Memory B cell (primary cell): ENCODE measurements at regions not wholly inside any gene's neighbourhood (a gene's known extent, or its start where the extent isn't known, plus 50 kb on each side); places are given as distances from the start of the nearest gene placed in this dataset.

Source experiments
- ATAC-seq: fragments of 150-1000 bp; cut with Tn5 transposase; 2 replicates; pipeline ENCODE4 v1.10.0; 2021; ENCODE audit warnings: low read depth, mild to moderate bottlenecking, moderate library complexity
- DNase-seq, 2 donors: peaks; one replicate each; pipeline ENCODE4 v3.0.0; 2022; ENCODE audit warnings: low spot score in 2 of 2
- H3K27ac Mint-ChIP-seq: one replicate; pipeline ENCODE4 v1.8.0; 2022; ENCODE audit warnings: mild to moderate bottlenecking, moderate library complexity, mixed read lengths
- H3K27me3 Mint-ChIP-seq: one replicate; pipeline ENCODE4 v1.8.0; 2022; ENCODE audit warnings: mixed read lengths
- H3K36me3 Mint-ChIP-seq: one replicate; pipeline ENCODE4 v1.8.0; 2022; ENCODE audit warnings: mild to moderate bottlenecking, mixed read lengths
- H3K4me1 Mint-ChIP-seq: one replicate; pipeline ENCODE4 v1.8.0; 2022; ENCODE audit warnings: mixed read lengths
- H3K4me3 Mint-ChIP-seq: one replicate; pipeline ENCODE4 v1.8.0; 2022; ENCODE audit warnings: mild to moderate bottlenecking, moderate library complexity, mixed read lengths
- H3K9me3 Mint-ChIP-seq: one replicate; pipeline ENCODE4 v1.8.0; 2022; ENCODE audit warnings: mixed read lengths

- no peaks in the 10 kb centered on the region for H3K4me1 Mint-ChIP-seq
- ATAC-seq (no peak), DNase-seq (no peak)
- H3K27me3 Mint-ChIP-seq = no peaks in the 10 kb centered on the region
- no peaks in the 10 kb centered on the region for H3K36me3 Mint-ChIP-seq
- H3K4me3 Mint-ChIP-seq = no peak overlapping the region
- no peak overlapping the region for H3K27ac Mint-ChIP-seq
- H3K9me3 Mint-ChIP-seq = peaks cover 7% of the 10 kb centered on the region
These were observed 594.4 kb downstream of the SLITRK6 start for GRCh38 chr13:85204668-85205344.

DNA sequence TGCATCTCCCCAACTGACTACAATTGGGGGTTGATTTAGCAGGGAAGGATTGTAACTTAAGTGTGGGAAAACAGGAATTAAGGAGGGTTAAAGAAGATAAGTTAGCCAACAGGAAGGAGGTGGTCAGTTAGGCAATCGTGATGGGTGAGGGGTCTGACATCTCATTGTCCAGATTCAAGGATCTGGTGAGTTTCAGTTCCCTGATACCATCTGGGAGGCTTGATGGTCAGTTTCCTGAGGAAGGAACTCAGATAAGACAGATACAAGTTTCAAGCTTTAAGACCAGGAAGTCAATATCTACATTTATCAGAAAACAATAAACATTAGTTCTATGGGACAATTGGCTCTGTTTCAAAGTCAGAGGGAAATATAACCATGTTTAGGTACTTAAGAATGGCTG lies 601.8 kb downstream of the SLITRK6 start:
- Mint-ChIP-seq H3K36me3 (no peaks in the 10 kb centered on the region), H3K27me3 (no peaks in the 10 kb centered on the region), H3K9me3 (peaks cover 3% of the 10 kb centered on the region), H3K4me3 (no peak overlapping the region), H3K4me1 (no peaks in the 10 kb centered on the region), H3K27ac (no peak overlapping the region)
- ATAC-seq (no peak), DNase-seq (no peak)

- no peaks in the 10 kb centered on the region for H3K4me1 Mint-ChIP-seq
- no peak for ATAC-seq
- H3K27ac Mint-ChIP-seq = no peak overlapping the region
- no peak for DNase-seq
- no peak overlapping the region for H3K4me3 Mint-ChIP-seq
- H3K36me3 Mint-ChIP-seq = no peaks in the 10 kb centered on the region
- no peaks in the 10 kb centered on the region for H3K27me3 Mint-ChIP-seq
- peaks cover 3% of the 10 kb centered on the region for H3K9me3 Mint-ChIP-seq
These were observed 604.7 kb downstream of the SLITRK6 start for GRCh38 chr13:85194482-85194881.

DNA sequence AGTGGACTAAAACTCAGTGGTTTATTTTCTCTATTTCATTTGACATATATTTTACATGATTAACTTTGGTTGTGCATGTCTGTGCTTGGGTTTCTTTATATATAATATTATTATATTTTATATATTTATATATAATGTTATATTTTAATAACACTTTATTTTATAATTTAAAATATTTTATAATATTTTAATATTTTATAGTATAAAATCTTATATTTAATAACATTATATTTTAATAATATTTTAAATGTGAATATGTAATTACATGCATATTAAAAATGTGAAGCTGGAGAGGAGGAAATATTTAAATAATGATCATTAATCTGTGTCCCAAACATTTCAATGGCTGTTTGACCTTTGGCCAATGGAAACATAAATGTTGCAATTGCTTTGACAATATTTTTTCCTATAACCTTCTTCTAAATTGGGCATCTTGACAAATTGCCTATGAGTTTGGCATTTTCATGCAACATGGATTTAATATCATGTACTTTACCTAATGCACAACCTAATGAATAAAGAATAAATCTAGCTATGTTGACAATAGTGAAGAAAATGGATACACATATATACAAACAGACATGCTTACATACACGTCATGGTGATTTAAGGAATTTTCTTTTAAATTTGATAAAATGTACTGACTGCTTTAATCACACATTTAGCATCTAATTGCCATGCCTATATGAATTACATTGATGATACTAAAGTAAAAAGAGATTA lies 607.1 kb downstream of the SLITRK6 start:
- DNase-seq (no peak), ATAC-seq (no peak)
- Mint-ChIP-seq H3K27me3 (no peaks in the 10 kb centered on the region), H3K27ac (no peak overlapping the region), H3K36me3 (no peaks in the 10 kb centered on the region), H3K4me3 (no peak overlapping the region), H3K4me1 (no peaks in the 10 kb centered on the region), H3K9me3 (peaks cover 1% of the 10 kb centered on the region)

DNA sequence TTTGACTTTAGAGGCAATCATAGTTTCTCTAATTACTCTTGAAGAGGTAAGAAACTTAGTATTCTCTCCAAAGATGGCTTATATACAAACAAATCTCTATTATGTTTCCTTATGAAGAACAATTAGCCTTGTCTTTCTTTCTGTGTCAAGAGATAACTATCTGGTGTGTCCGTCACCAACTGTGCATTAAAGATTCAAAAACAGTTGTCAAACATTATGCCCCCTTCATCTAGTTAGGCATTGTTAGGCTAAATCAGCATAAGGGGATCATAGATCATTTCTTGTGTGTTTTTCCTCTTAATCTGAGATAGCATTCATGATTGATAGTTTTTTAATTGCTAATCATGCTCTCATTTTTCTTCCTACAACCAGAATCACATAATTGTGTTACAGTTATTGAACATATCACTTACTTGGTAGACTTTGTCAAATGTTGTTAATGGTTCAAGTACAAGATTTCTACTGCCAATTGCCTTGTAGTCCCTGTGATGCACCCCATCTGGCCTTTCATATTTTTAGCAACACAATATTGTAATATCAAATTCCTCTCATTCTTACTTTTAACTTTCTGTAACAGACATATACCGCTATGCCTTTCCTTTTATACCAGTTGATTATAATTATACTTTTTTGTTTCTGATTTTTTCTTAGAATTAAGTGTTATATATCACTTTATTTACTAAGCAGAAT lies 612.7 kb downstream of the SLITRK6 start:
- H3K4me3 Mint-ChIP-seq = no peak overlapping the region
- H3K27me3 Mint-ChIP-seq = no peaks in the 10 kb centered on the region
- H3K9me3 Mint-ChIP-seq = peaks cover 5% of the 10 kb centered on the region
- H3K36me3 Mint-ChIP-seq = no peaks in the 10 kb centered on the region
- H3K4me1 Mint-ChIP-seq = no peaks in the 10 kb centered on the region
- no peak overlapping the region for H3K27ac Mint-ChIP-seq
- ATAC-seq = no peak
- DNase-seq = no peak

DNA sequence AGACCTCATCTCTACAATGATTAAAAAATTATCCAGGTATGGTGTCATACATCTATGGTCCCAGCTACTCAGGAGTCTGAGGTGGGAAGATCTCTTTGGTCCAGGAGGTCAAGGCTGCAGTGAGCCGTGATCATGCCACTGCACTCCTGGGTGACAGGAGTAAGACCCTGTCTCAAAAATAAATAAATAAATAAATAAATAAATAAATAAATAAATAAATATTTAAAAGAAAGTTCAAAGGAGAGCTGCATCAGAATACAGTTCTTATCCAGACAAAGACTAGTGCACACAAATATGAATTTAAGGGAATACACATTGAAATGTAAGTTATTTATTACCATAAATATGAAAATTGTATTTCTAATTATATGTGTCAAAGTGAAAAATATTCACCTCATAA lies 624.9 kb downstream of the SLITRK6 start:
- peaks cover 12% of the 10 kb centered on the region for H3K9me3 Mint-ChIP-seq
- H3K36me3 Mint-ChIP-seq = no peaks in the 10 kb centered on the region
- no peaks in the 10 kb centered on the region for H3K27me3 Mint-ChIP-seq
- DNase-seq (no peak), ATAC-seq (no peak)
- no peak overlapping the region for H3K27ac Mint-ChIP-seq
- no peaks in the 10 kb centered on the region for H3K4me1 Mint-ChIP-seq
- H3K4me3 Mint-ChIP-seq = no peak overlapping the region

- Mint-ChIP-seq H3K4me3 (no peak overlapping the region), H3K9me3 (peaks cover 6% of the 10 kb centered on the region), H3K36me3 (no peaks in the 10 kb centered on the region), H3K27ac (no peak overlapping the region), H3K27me3 (no peaks in the 10 kb centered on the region), H3K4me1 (no peaks in the 10 kb centered on the region)
- DNase-seq (no peak), ATAC-seq (no peak)
These were observed 628.8 kb downstream of the SLITRK6 start for GRCh38 chr13:85170372-85170771.

- Mint-ChIP-seq H3K36me3 (no peaks in the 10 kb centered on the region), H3K27me3 (no peaks in the 10 kb centered on the region), H3K4me3 (no peak overlapping the region), H3K4me1 (no peaks in the 10 kb centered on the region), H3K27ac (no peak overlapping the region), H3K9me3 (peaks cover 12% of the 10 kb centered on the region)
- ATAC-seq (no peak), DNase-seq (no peak)
These were observed 632.3 kb downstream of the SLITRK6 start for GRCh38 chr13:85166891-85167290.

GRCh38 chr13:85163063-85163462 lies 636.2 kb downstream of the SLITRK6 start:
- DNase-seq (no peak), ATAC-seq (no peak)
- H3K27me3 Mint-ChIP-seq = no peaks in the 10 kb centered on the region
- peaks cover 7% of the 10 kb centered on the region for H3K9me3 Mint-ChIP-seq
- no peak overlapping the region for H3K4me3 Mint-ChIP-seq
- H3K36me3 Mint-ChIP-seq = no peaks in the 10 kb centered on the region
- H3K27ac Mint-ChIP-seq = no peak overlapping the region
- H3K4me1 Mint-ChIP-seq = no peaks in the 10 kb centered on the region

GRCh38 chr13:85148009-85148408 lies 651.2 kb downstream of the SLITRK6 start:
- Mint-ChIP-seq H3K36me3 (no peaks in the 10 kb centered on the region), H3K27me3 (no peaks in the 10 kb centered on the region), H3K9me3 (peaks cover 6% of the 10 kb centered on the region), H3K4me3 (no peak overlapping the region), H3K27ac (no peak overlapping the region), H3K4me1 (no peaks in the 10 kb centered on the region)
- no peak for DNase-seq
- ATAC-seq = no peak

GRCh38 chr13:85142351-85142927 lies 656.8 kb downstream of the SLITRK6 start:
- no peak overlapping the region for H3K4me3 Mint-ChIP-seq
- no peak for DNase-seq
- no peaks in the 10 kb centered on the region for H3K27me3 Mint-ChIP-seq
- no peaks in the 10 kb centered on the region for H3K36me3 Mint-ChIP-seq
- H3K27ac Mint-ChIP-seq = no peak overlapping the region
- no peak for ATAC-seq
- H3K9me3 Mint-ChIP-seq = peaks cover 3% of the 10 kb centered on the region
- H3K4me1 Mint-ChIP-seq = no peaks in the 10 kb centered on the region

DNA sequence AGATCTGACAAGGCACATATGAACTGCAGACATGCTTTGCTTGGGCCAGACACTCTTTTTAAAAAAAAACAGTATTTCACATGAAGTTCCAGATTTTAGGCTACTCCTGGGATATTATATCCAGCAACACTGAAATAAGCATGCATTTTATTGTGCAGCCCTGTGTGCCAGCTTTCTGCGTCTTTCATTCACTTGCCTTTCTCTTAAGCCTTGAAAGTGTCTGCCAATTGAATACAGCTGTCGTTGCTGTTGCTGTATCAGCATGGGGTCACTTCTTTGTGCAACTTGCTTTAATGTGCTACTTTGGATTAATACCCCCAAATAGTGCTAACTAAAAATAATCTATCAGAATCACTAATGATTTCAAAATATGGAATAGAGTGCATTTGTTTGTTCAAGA lies 657.8 kb downstream of the SLITRK6 start:
- Mint-ChIP-seq H3K9me3 (peaks cover 3% of the 10 kb centered on the region), H3K27me3 (no peaks in the 10 kb centered on the region), H3K36me3 (no peaks in the 10 kb centered on the region), H3K4me3 (no peak overlapping the region), H3K4me1 (no peaks in the 10 kb centered on the region), H3K27ac (no peak overlapping the region)
- ATAC-seq (no peak), DNase-seq (no peak)

- Mint-ChIP-seq H3K4me3 (no peak overlapping the region), H3K27me3 (no peaks in the 10 kb centered on the region), H3K36me3 (no peaks in the 10 kb centered on the region), H3K4me1 (no peaks in the 10 kb centered on the region), H3K9me3 (peaks cover 3% of the 10 kb centered on the region), H3K27ac (no peak overlapping the region)
- DNase-seq = no peak
- no peak for ATAC-seq
These were observed 659.0 kb downstream of the SLITRK6 start for GRCh38 chr13:85140192-85140591.

DNA sequence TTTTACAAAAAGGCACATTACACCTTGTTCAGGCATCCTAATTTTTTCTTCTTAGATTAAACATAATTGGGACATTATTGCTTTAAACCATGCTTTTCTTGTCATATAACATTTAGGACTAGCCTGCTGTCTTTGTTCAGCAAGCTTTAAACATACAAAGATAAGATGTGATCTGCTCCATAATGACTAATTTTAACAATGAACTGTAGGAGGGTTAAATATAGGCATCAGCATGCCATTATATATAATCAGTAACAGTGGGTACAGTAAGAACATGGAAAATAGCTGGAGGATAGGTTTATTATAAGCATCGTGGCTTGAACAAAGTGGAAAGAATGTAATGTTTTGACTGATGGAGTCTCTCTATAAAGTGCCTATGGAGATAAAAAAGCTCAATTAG lies 661.7 kb downstream of the SLITRK6 start:
- no peaks in the 10 kb centered on the region for H3K27me3 Mint-ChIP-seq
- H3K36me3 Mint-ChIP-seq = no peaks in the 10 kb centered on the region
- no peak overlapping the region for H3K27ac Mint-ChIP-seq
- ATAC-seq = no peak
- H3K4me1 Mint-ChIP-seq = no peaks in the 10 kb centered on the region
- no peak for DNase-seq
- H3K9me3 Mint-ChIP-seq = peaks cover 6% of the 10 kb centered on the region
- H3K4me3 Mint-ChIP-seq = no peak overlapping the region
